SK-N-MC (cell line): ENCODE measurements at regions not wholly inside any gene's neighbourhood (a gene's known extent, or its start where the extent isn't known, plus 50 kb on each side); places are given as distances from the start of the nearest gene placed in this dataset.

Source experiments
- EZH2 ChIP-seq: fragments of 200-600 bp; sonication (generic); IDR thresholded peaks from one replicate; pipeline ENCODE4 v1.6.1; 2017; ENCODE audit warnings: antibody characterized with exemption
- FOXP2 ChIP-seq: optimal IDR thresholded peaks from 2 replicates; pipeline ENCODE3; 2011; ENCODE audit warnings: mild to moderate bottlenecking, moderate library complexity; ENCODE audit not compliant: insufficient read depth; ENCODE audit errors: extremely low read length, control extremely low read depth
- POLR2AphosphoS5 ChIP-seq: IDR thresholded peaks from 2 replicates; pipeline ENCODE4 v1.6.1; 2012; ENCODE audit warnings: mild to moderate bottlenecking, low read depth, low read length, borderline replicate concordance

DNA sequence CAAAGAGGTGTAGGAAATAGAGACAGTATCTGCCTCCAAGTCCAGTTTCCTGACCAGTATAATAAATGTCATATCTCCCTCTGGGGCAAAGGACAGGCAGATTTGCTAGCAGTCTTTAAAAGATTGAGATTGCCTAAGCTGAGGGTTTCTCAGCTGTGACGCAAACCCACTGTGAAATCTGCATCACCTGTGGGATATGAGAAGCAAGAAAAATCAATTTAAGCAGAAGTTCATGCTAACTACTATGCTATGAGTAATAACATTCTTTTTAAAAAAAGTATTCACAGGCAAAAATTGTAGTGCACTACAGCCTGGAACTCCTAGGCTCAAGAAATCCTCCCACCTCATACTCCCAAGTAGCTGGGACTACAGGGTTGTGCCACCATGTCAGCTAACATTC lies 168.1 kb upstream of the POC5 start:
- no peak for TF ChIP-seq EZH2
- no peak for TF ChIP-seq POLR2AphosphoS5
- no peak for TF ChIP-seq FOXP2
